ENCODE measurements at regions not wholly inside any gene's neighbourhood (a gene's known extent, or its start where the extent isn't known, plus 50 kb on each side); places are given as distances from the start of the nearest gene placed in this dataset.

DNA sequence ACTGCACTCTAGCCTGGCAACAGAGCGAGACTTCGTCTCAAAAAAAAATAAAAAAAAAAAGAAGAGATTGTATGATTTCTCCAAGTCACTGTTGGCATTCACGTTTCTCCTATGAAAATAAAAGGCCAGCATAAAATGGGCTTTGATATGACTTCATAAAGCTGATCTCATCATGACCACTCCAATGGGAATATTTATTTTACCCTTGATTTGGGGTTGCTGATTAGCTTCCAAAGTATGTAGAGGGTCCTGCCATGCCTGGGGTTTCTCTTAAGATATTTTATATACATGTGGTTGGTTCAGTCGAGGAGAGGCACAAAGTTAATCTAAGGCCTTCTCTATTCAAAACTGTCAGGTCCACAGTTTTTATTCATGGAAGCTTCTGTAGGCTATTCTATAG, 247.0 kb upstream of the TNC start:
- no peaks in the 10 kb centered on the region for H3K4me1 Mint-ChIP-seq (ENCODE audit: low read depth, unreplicated experiment)
- H3K4me3 Mint-ChIP-seq (ENCODE audit: unreplicated experiment) = no peak overlapping the region
- H3K36me3 Mint-ChIP-seq (ENCODE audit: unreplicated experiment) = no peaks in the 10 kb centered on the region
- H3K9me3 Mint-ChIP-seq (ENCODE audit: unreplicated experiment) = no peaks in the 10 kb centered on the region
- TF ChIP-seq, protein P1, sequence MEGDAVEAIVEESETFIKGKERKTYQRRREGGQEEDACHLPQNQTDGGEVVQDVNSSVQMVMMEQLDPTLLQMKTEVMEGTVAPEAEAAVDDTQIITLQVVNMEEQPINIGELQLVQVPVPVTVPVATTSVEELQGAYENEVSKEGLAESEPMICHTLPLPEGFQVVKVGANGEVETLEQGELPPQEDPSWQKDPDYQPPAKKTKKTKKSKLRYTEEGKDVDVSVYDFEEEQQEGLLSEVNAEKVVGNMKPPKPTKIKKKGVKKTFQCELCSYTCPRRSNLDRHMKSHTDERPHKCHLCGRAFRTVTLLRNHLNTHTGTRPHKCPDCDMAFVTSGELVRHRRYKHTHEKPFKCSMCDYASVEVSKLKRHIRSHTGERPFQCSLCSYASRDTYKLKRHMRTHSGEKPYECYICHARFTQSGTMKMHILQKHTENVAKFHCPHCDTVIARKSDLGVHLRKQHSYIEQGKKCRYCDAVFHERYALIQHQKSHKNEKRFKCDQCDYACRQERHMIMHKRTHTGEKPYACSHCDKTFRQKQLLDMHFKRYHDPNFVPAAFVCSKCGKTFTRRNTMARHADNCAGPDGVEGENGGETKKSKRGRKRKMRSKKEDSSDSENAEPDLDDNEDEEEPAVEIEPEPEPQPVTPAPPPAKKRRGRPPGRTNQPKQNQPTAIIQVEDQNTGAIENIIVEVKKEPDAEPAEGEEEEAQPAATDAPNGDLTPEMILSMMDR (IDR thresholded peaks at IDR 0.05; ENCODE audit: partially characterized antibody, unreplicated experiment) = no peak
- DNase-seq = no peak
- H3K27me3 Mint-ChIP-seq (ENCODE audit: unreplicated experiment) = no peaks in the 10 kb centered on the region
- H3K27ac Mint-ChIP-seq (ENCODE audit: unreplicated experiment) = no peak overlapping the region

DNA sequence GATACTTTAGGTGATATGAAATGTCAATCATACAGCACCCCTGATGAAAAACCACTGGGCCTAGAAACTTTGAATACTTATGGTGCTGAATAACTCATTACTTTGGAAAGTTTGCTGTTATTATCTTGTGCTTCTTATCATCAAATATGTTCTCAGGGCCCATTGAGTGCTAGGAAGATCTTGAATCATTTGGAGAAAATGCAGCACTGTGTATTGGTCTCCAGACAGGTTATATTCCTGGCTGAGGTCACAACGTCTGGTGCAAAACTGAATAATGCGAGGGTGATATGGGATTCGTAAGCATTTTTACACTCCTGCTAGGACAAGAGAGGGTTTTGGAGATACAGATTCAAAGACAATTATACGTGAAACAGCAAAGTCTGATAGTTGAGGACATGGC, 249.4 kb upstream of the TNC start:
- H3K4me3 Mint-ChIP-seq (ENCODE audit: unreplicated experiment) = no peak overlapping the region
- no peak for DNase-seq
- TF ChIP-seq, protein P1 (IDR thresholded peaks at IDR 0.05; ENCODE audit: partially characterized antibody, unreplicated experiment) = no peak
- H3K4me1 Mint-ChIP-seq (ENCODE audit: low read depth, unreplicated experiment) = no peaks in the 10 kb centered on the region
- H3K36me3 Mint-ChIP-seq (ENCODE audit: unreplicated experiment) = no peaks in the 10 kb centered on the region
- no peaks in the 10 kb centered on the region for H3K27me3 Mint-ChIP-seq (ENCODE audit: unreplicated experiment)
- peaks cover 2% of the 10 kb centered on the region for H3K9me3 Mint-ChIP-seq (ENCODE audit: unreplicated experiment)
- no peak overlapping the region for H3K27ac Mint-ChIP-seq (ENCODE audit: unreplicated experiment)

DNA sequence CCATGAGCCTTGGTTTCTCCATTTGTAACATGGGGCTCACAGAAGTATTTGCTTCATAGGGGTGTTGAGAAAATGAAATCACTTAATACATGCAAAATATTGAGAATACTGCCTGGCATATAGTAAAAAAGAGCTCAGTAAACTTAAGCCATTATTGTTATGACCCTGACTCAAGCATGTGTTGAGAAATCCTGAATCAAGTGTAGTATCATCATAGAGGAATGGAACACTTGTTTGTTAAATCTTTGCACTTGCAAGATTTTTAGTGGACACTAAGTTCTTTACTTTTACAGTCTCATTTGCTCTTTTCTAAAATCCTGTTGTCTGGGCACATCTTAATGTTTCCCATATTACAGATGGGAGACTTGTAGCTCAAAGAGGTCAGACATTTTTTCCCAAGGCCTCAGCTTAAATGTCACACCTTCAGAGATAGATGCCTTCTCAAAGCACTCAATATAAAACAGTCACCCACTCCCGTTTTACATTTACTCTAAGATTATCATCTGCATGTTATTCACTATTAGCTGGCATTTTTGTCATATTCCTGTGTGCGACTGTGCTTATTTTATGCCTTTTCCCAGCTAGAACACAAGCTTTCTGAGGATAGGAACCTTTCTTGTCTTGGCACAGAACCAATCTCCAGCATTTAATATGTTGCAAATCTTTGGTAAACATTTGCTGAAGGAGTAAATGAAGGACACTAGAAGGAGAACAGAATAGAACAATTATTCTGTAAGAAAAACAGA, 250.0 kb upstream of the TNC start:
- Mint-ChIP-seq H3K9me3 (ENCODE audit: unreplicated experiment) (peaks cover 2% of the 10 kb centered on the region), H3K4me1 (ENCODE audit: low read depth, unreplicated experiment) (no peaks in the 10 kb centered on the region), H3K4me3 (ENCODE audit: unreplicated experiment) (no peak overlapping the region), H3K27ac (ENCODE audit: unreplicated experiment) (no peak overlapping the region), H3K27me3 (ENCODE audit: unreplicated experiment) (no peaks in the 10 kb centered on the region), H3K36me3 (ENCODE audit: unreplicated experiment) (no peaks in the 10 kb centered on the region)
- no peak for DNase-seq
- TF ChIP-seq, protein P1 (IDR thresholded peaks at IDR 0.05; ENCODE audit: partially characterized antibody, unreplicated experiment) = no peak

DNA sequence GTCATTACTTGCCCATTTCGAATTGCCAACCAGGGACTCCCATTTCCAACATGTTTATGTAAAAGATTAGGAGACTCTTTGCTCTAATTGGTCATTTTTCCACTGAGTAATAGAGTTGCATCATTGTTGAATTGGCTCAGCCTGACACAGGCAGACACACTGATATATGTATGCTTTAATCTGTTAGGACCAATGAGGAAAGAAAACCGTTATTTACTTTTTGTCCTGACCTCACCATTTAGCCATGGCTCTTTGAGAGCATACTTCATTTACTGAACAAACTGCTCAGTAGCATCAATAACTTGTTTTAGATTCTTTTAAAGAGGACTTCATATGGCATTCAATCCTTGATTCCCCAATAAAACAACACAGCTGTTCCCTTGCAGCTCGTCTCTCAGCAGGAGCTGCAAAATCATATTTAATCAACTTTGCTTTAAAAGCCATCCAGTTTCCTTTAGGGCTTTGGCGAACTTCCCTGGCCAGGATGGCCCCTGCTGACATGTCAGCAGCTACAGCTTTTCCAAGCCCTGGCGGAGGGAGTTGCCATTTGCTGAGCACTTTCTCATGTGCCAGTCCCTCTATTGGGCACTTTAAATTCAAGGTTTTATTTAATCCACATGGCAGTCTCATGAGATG, 251.5 kb upstream of the TNC start:
- TF ChIP-seq, protein P1 (IDR thresholded peaks at IDR 0.05; ENCODE audit: partially characterized antibody, unreplicated experiment) = no peak
- no peak overlapping the region for H3K27ac Mint-ChIP-seq (ENCODE audit: unreplicated experiment)
- no peak for DNase-seq
- no peaks in the 10 kb centered on the region for H3K36me3 Mint-ChIP-seq (ENCODE audit: unreplicated experiment)
- H3K4me1 Mint-ChIP-seq (ENCODE audit: low read depth, unreplicated experiment) = no peaks in the 10 kb centered on the region
- no peak overlapping the region for H3K4me3 Mint-ChIP-seq (ENCODE audit: unreplicated experiment)
- H3K27me3 Mint-ChIP-seq (ENCODE audit: unreplicated experiment) = no peaks in the 10 kb centered on the region
- H3K9me3 Mint-ChIP-seq (ENCODE audit: unreplicated experiment) = peaks cover 2% of the 10 kb centered on the region

DNA sequence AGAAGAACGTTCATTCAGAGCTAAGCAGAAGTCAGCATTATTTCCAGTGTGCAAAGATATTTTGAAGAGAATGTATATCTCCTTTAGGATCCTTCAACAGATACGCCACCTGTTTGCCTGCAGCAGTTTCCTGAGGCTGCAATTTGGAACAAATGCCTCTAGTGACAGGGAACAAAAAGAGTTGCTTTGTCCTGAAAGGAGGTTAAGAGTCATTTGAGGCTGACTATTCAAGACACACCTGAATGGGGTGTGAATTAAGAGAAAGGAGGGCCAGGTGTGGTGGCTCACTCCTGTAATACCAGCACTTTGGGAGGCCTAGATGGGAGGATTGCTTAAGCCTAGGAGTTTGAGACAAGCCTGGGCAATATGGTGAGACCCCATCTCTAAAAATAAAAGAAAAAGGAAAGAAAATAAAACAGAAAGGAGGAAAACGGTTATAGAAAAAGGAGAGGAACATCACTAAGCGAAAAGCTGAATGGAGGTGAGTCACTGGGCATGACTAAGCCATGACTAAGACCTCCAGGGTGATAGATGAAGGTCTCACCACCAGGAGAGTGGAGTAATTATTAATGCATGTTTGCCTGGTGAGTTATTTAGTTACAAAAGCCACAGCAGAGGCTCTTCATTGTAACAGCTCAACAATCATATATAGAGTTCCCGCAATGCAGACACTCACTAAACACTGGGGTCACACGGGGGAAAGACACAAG, 255.2 kb upstream of the TNC start:
- Mint-ChIP-seq H3K4me3 (ENCODE audit: unreplicated experiment) (no peak overlapping the region), H3K27ac (ENCODE audit: unreplicated experiment) (no peak overlapping the region), H3K36me3 (ENCODE audit: unreplicated experiment) (no peaks in the 10 kb centered on the region), H3K4me1 (ENCODE audit: low read depth, unreplicated experiment) (no peaks in the 10 kb centered on the region), H3K9me3 (ENCODE audit: unreplicated experiment) (peaks cover 2% of the 10 kb centered on the region), H3K27me3 (ENCODE audit: unreplicated experiment) (no peaks in the 10 kb centered on the region)
- TF ChIP-seq, protein P1 (IDR thresholded peaks at IDR 0.05; ENCODE audit: partially characterized antibody, unreplicated experiment) = no peak
- no peak for DNase-seq

Data from glutamatergic neuron (in vitro differentiated cells).